ENCODE measurements at regions not wholly inside any gene's neighbourhood (a gene's known extent, or its start where the extent isn't known, plus 50 kb on each side); places are given as distances from the start of the nearest gene placed in this dataset.

DNA sequence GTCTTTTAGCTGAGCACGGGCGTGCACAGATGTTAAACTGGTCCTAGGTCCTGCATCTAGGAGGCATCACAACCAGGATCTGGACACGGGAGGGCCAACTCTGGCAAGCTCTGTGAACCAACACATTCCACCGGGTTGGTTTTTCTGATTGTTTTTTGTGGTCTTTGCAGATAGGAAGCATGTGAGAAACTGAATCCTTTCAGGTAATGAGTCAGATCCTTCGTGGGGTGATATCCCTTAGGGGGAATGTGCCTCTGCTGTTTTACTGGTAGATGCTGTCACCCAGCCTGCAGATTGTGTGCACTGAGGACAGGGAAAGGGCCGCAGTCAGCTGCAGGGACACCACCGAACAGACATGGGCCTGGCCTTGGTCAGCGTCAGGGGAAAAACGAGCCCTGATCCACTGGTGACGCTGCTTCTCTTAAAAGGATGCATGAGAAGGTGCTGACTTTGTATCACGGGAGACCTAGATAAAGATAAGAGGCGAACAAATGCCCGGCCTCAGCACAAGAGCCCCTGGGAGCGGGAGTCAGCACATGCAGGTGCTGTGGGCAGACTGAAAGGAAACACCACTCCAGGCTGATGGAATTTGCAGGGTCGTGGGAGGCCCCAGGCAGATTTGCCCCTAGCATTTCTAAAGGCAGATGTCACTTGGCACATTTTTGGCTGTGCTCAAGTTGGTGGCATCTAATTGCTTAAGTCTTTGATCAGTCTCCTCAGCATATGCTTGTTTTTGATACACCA is 51.1 kb downstream of the DOP1B start:
- peaks cover 27% of the 10 kb centered on the region for H3K4me1 ChIP-seq (ENCODE audit: insufficient read depth, insufficient read length)
- DNase-seq (ENCODE audit: low read depth, low spot score) = no peak
- H3K36me3 ChIP-seq (ENCODE audit: insufficient read depth, insufficient read length, low read length) = no peaks in the 10 kb centered on the region
- no peaks in the 10 kb centered on the region for H3K27me3 ChIP-seq (ENCODE audit: insufficient read depth, insufficient read length)
- H3K9me3 ChIP-seq (ENCODE audit: insufficient read depth, low read length) = no peaks in the 10 kb centered on the region
- TF ChIP-seq ZNF274 (IDR thresholded peaks at IDR 0.05; ENCODE audit: low read depth, low read length) (no peak), SUZ12 (IDR thresholded peaks at IDR 0.05; ENCODE audit: extremely low read depth, insufficient read depth, insufficient read length) (no peak), YY1 (IDR thresholded peaks at IDR 0.05; ENCODE audit: insufficient read depth, insufficient read length) (no peak)
- H3K9ac ChIP-seq (ENCODE audit: insufficient read length, low read depth) = peak overlapping the region; percentile 39
- H3K4me3 ChIP-seq (ENCODE audit: insufficient read length, low read depth) = no peak overlapping the region

DNA sequence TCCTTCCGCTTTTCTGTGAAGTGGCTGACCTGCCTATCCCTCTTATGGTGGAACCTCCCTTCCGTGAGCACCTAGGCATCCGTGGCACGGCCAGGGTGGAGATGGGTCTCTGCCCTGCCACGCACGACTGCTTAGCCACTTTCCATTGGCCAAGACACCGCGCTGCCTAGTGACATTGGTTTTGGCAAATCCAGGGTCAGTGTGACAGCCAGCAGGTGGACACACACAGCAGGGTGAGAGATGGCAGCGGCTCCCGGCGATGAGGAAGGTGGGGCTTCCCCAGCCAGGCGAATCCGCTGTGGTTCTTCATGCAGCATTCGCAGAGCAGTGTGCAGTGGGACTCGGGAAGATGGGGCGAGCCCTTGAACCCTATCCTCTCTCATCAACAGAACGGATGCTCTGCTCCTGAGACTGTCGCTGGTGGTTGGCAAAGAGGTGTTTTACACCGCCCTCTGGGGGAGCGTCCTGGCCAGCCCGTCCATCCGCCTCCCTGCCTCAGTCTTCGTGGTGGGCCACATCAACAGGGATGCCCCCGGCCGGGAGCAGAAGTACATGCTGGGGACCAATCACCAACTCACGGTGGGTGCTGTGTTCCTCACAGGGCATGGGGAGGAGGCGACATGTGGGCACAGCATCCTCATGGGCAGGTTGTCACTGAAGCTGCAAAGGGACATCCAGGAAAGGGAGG is 51.8 kb downstream of the DOP1B start:
- TF ChIP-seq SUZ12 (IDR thresholded peaks at IDR 0.05; ENCODE audit: extremely low read depth, insufficient read depth, insufficient read length) (no peak), YY1 (IDR thresholded peaks at IDR 0.05; ENCODE audit: insufficient read depth, insufficient read length) (no peak), ZNF274 (IDR thresholded peaks at IDR 0.05; ENCODE audit: low read depth, low read length) (no peak)
- Histone ChIP-seq H3K36me3 (ENCODE audit: insufficient read depth, insufficient read length, low read length) (peaks cover 2% of the 10 kb centered on the region), H3K9ac (ENCODE audit: insufficient read length, low read depth) (peak overlapping the region; percentile 39), H3K9me3 (ENCODE audit: insufficient read depth, low read length) (no peaks in the 10 kb centered on the region), H3K27me3 (ENCODE audit: insufficient read depth, insufficient read length) (no peaks in the 10 kb centered on the region), H3K4me3 (ENCODE audit: insufficient read length, low read depth) (no peak overlapping the region), H3K4me1 (ENCODE audit: insufficient read depth, insufficient read length) (peaks cover 26% of the 10 kb centered on the region)
- no peak for DNase-seq (ENCODE audit: low read depth, low spot score)

DNA sequence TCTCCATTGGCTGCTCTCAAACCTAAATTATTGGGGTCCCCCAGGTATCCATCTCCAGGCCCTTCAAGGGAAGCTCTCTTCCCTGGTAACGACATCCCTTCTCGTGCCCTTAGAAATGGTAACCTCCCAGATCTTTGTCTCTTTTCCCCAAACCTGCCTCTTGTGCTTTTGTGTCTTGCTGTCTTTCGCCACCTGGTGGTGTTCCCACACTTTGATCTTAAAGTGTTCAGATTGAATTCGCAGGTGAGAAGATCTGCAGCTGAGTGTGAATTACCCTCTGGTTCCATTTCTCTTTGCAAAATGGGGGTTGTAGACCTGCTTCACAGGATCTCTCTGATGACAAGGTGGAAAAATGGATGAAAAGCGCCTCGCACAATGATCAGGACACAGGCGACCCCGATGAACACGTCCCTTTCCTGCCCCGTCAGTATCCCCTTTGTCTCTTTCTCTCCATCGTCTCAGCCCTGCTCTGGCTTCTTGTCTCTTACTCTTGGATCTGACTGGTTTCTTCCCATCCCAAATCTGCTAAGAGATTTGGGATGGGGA is 53.1 kb downstream of the DOP1B start:
- Histone ChIP-seq H3K9me3 (ENCODE audit: insufficient read depth, low read length) (no peaks in the 10 kb centered on the region), H3K4me3 (ENCODE audit: insufficient read length, low read depth) (no peak overlapping the region), H3K36me3 (ENCODE audit: insufficient read depth, insufficient read length, low read length) (peaks cover 9% of the 10 kb centered on the region), H3K4me1 (ENCODE audit: insufficient read depth, insufficient read length) (peaks cover 22% of the 10 kb centered on the region), H3K27me3 (ENCODE audit: insufficient read depth, insufficient read length) (no peaks in the 10 kb centered on the region), H3K9ac (ENCODE audit: insufficient read length, low read depth) (peak overlapping the region; percentile 24)
- TF ChIP-seq ZNF274 (IDR thresholded peaks at IDR 0.05; ENCODE audit: low read depth, low read length) (no peak), SUZ12 (IDR thresholded peaks at IDR 0.05; ENCODE audit: extremely low read depth, insufficient read depth, insufficient read length) (no peak), YY1 (IDR thresholded peaks at IDR 0.05; ENCODE audit: insufficient read depth, insufficient read length) (no peak)
- DNase-seq (ENCODE audit: low read depth, low spot score) = peak; percentile 85

DNA sequence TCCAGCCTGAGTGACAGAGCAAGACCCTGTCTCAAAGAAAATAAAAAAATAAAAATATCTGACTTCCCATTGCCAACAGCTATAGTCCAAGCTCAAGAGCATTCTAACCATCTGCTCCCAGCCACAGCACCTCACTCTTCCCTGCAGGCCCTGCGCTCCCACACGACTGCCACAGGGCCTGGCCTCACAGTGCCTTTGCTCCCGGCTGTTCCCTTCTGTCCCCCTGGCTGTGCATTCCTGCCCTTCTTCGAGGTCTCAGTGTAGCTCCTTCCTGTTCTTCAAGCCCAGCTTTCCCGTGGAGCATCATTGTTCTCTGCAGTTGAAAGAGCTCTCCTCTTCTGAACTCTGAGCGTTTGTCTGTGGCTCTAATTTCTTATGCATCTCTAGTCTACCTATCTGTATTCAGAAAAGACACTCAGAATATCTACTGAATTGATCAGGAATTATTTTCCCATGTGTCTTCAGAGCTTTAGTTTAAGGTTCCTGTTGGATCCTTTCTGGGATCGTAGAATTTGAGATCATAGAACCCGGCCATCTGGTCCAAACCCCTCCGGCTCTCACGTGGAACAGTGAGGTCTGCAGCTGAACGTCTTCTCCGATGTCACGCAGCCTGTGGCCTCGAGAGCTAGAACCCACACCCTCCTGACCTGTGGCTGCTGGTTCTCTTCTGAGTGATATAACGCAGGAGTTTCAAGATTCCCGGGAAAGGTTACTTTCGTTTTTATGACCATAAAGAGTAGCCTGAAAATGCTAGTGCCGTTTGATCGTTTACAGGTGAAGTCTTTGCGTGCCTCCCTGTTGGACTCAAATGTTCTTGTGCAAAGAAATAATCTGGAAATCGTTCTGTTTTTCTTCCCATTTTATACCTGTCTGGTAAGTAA is 54.4 kb downstream of the DOP1B start:
- H3K9ac ChIP-seq (ENCODE audit: insufficient read length, low read depth) = peak overlapping the region; percentile 11
- H3K27me3 ChIP-seq (ENCODE audit: insufficient read depth, insufficient read length) = no peaks in the 10 kb centered on the region
- peaks cover 13% of the 10 kb centered on the region for H3K36me3 ChIP-seq (ENCODE audit: insufficient read depth, insufficient read length, low read length)
- peak; percentile 48 for DNase-seq (ENCODE audit: low read depth, low spot score)
- H3K9me3 ChIP-seq (ENCODE audit: insufficient read depth, low read length) = no peaks in the 10 kb centered on the region
- no peak for TF ChIP-seq SUZ12 (IDR thresholded peaks at IDR 0.05; ENCODE audit: extremely low read depth, insufficient read depth, insufficient read length)
- no peak for TF ChIP-seq YY1 (IDR thresholded peaks at IDR 0.05; ENCODE audit: insufficient read depth, insufficient read length)
- TF ChIP-seq ZNF274 (IDR thresholded peaks at IDR 0.05; ENCODE audit: low read depth, low read length) = no peak
- H3K4me3 ChIP-seq (ENCODE audit: insufficient read length, low read depth) = no peak overlapping the region
- H3K4me1 ChIP-seq (ENCODE audit: insufficient read depth, insufficient read length) = peaks cover 22% of the 10 kb centered on the region

DNA sequence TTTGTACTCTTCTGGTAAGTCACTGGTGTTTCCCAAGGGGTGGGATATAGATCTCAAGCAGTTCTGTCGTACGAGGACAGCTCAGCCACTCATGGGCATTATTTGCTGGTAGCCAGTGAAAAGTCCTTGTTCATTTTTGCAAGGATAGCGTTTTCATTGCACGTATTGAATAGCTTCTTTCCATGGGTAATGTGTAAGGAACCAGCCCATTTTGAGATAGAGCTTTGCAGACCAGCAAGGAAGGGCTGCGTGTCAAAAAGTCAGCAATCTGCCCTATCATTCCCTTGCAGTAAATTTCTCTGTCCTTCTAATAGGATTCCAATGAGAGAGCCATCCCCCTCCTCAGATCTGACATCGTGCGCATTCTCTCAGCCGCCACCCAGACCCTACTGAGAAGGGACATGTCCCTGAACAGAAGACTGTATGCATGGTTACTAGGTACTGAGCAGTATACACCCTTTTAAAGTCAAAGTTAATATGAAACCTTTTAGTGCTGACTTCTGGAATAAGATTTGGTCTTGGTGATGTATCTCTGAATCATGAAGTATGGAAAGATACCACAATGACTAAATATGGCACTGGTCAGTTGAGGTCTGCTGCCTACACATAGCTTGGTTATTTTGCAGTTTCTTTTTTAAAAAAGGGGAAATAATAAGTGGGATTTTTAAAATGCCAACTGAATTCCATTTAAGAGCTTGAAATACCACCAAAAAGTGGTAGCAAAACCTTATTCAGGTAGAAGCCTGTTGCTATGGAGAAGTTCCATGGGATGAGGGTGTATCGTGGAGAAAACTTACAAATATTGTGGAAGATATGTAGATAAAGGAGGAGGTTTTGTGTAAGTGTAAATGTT is 55.3 kb downstream of the DOP1B start:
- H3K36me3 ChIP-seq (ENCODE audit: insufficient read depth, insufficient read length, low read length) = peaks cover 13% of the 10 kb centered on the region
- no peak for DNase-seq (ENCODE audit: low read depth, low spot score)
- no peak overlapping the region for H3K4me3 ChIP-seq (ENCODE audit: insufficient read length, low read depth)
- H3K27me3 ChIP-seq (ENCODE audit: insufficient read depth, insufficient read length) = no peaks in the 10 kb centered on the region
- H3K9me3 ChIP-seq (ENCODE audit: insufficient read depth, low read length) = no peaks in the 10 kb centered on the region
- TF ChIP-seq SUZ12 (IDR thresholded peaks at IDR 0.05; ENCODE audit: extremely low read depth, insufficient read depth, insufficient read length) (no peak), YY1 (IDR thresholded peaks at IDR 0.05; ENCODE audit: insufficient read depth, insufficient read length) (no peak), ZNF274 (IDR thresholded peaks at IDR 0.05; ENCODE audit: low read depth, low read length) (no peak)
- H3K4me1 ChIP-seq (ENCODE audit: insufficient read depth, insufficient read length) = peaks cover 22% of the 10 kb centered on the region
- H3K9ac ChIP-seq (ENCODE audit: insufficient read length, low read depth) = no peak overlapping the region

DNA sequence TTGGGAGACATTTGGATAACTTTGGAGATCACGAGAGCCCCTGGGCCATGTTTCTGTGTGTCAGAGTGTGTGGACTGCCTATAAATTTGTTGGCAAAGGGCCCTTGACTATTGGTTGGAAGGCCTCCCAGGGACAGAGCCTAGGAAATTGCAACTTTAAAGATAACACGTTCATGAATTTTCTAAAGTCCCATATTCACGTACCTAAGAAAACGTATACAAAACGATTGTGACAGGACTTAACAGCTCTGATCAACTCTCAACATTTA is 55.8 kb downstream of the DOP1B start:
- no peaks in the 10 kb centered on the region for H3K27me3 ChIP-seq (ENCODE audit: insufficient read depth, insufficient read length)
- no peak overlapping the region for H3K4me3 ChIP-seq (ENCODE audit: insufficient read length, low read depth)
- H3K9ac ChIP-seq (ENCODE audit: insufficient read length, low read depth) = no peak overlapping the region
- TF ChIP-seq ZNF274 (IDR thresholded peaks at IDR 0.05; ENCODE audit: low read depth, low read length) (no peak), SUZ12 (IDR thresholded peaks at IDR 0.05; ENCODE audit: extremely low read depth, insufficient read depth, insufficient read length) (no peak), YY1 (IDR thresholded peaks at IDR 0.05; ENCODE audit: insufficient read depth, insufficient read length) (no peak)
- no peak for DNase-seq (ENCODE audit: low read depth, low spot score)
- H3K4me1 ChIP-seq (ENCODE audit: insufficient read depth, insufficient read length) = peaks cover 21% of the 10 kb centered on the region
- no peaks in the 10 kb centered on the region for H3K9me3 ChIP-seq (ENCODE audit: insufficient read depth, low read length)
- H3K36me3 ChIP-seq (ENCODE audit: insufficient read depth, insufficient read length, low read length) = peaks cover 13% of the 10 kb centered on the region

Data from NT2/D1 (cell line).